Endometrium (tissue), 2 donors: ENCODE measurements at regions not wholly inside any gene's neighbourhood (a gene's known extent, or its start where the extent isn't known, plus 50 kb on each side); places are given as distances from the start of the nearest gene placed in this dataset.

Source experiments
- FAIRE-seq: peaks from 2 replicates; lab custom pipeline; 2012; peaks lifted over from hg19 to GRCh38; lab: Jason Lieb, UNC
- donor health status: control.
- donor health status: control.

GRCh38 chr15:96736384-96736783 lies 405.9 kb downstream of the NR2F2 start:
- no peak for FAIRE-seq

GRCh38 chr15:96737408-96737807 lies 406.9 kb downstream of the NR2F2 start:
- FAIRE-seq = no peak

GRCh38 chr15:96746665-96747064 lies 416.2 kb downstream of the NR2F2 start:
- no peak for FAIRE-seq

- FAIRE-seq = no peak
These were observed 416.8 kb downstream of the NR2F2 start for GRCh38 chr15:96747291-96747690.

- no peak for FAIRE-seq
These were observed 419.9 kb downstream of the NR2F2 start for GRCh38 chr15:96750361-96750760.

- FAIRE-seq = no peak
These were observed 425.6 kb downstream of the NR2F2 start for GRCh38 chr15:96756146-96756545.

- FAIRE-seq = no peak
These were observed 426.2 kb downstream of the NR2F2 start for GRCh38 chr15:96756656-96757055.

GRCh38 chr15:96762566-96762965 lies 432.1 kb downstream of the NR2F2 start:
- no peak for FAIRE-seq

- FAIRE-seq = no peak
These were observed 434.0 kb downstream of the NR2F2 start for GRCh38 chr15:96764501-96764900.

- no peak for FAIRE-seq
These were observed 434.4 kb downstream of the NR2F2 start for GRCh38 chr15:96764946-96765345.

- no peak for FAIRE-seq
These were observed 435.9 kb downstream of the NR2F2 start for GRCh38 chr15:96766366-96766765.

- FAIRE-seq = no peak
These were observed 437.4 kb downstream of the NR2F2 start for GRCh38 chr15:96767703-96768434.

GRCh38 chr15:96768435-96768789 lies 437.9 kb downstream of the NR2F2 start:
- FAIRE-seq = no peak

- FAIRE-seq = no peak
These were observed 440.5 kb downstream of the NR2F2 start for GRCh38 chr15:96771035-96771434.

- no peak for FAIRE-seq
These were observed 443.7 kb downstream of the NR2F2 start for GRCh38 chr15:96774216-96774615.

GRCh38 chr15:96783746-96784145 lies 453.2 kb downstream of the NR2F2 start:
- FAIRE-seq = no peak

- no peak for FAIRE-seq
These were observed 459.5 kb downstream of the NR2F2 start for GRCh38 chr15:96790004-96790403.

- FAIRE-seq = no peak
These were observed 461.7 kb downstream of the NR2F2 start for GRCh38 chr15:96792216-96792615.

- FAIRE-seq = no peak
These were observed 466.3 kb downstream of the NR2F2 start for GRCh38 chr15:96796841-96797240.

GRCh38 chr15:96801576-96802150 lies 471.2 kb downstream of the NR2F2 start:
- FAIRE-seq = no peak

- FAIRE-seq = no peak
These were observed 472.2 kb downstream of the NR2F2 start for GRCh38 chr15:96802611-96803255.

- no peak for FAIRE-seq
These were observed 474.3 kb downstream of the NR2F2 start for GRCh38 chr15:96804754-96805153.

GRCh38 chr15:96807361-96807760 lies 476.9 kb downstream of the NR2F2 start:
- FAIRE-seq = no peak

GRCh38 chr15:96817900-96818299 lies 487.4 kb downstream of the NR2F2 start:
- no peak for FAIRE-seq
